ENCODE measurements at regions not wholly inside any gene's neighbourhood (a gene's known extent, or its start where the extent isn't known, plus 50 kb on each side); places are given as distances from the start of the nearest gene placed in this dataset.

DNA sequence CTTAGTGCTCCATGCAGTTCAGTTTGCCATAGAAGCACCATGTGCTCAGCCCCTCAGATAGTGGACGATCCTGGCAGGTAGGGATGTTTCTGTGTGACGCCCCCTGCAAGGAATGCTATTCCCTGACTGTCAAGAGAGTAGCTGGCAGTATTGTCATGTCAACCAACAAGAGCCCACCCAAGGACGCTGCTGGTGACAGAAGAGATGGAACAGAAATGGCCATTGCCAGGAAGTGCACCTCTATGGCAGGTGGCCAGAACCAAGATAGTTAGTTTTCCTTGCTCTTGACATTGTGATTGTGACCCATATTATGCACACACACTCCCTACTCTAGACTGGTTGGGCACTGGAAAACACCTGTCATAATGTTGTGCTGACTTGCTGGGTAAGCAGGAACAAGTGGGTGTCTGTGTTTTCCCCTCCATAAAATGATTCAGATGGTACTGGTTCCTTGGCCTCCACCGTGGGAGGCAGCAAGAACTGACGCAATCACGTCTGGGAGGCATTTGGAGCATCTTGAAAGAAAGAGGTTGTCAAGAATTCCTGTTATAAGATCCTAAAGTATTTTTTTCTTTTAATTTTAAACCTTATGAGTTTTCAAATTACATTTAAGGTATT, 507.9 kb downstream of the MID1IP1 start:
- ChIA-PET CTCF (ENCODE audit: partially characterized antibody) (interaction anchor here (1.6 kb wide), 1 partner anchor 27 kb away, joined by 5 read pairs; no protein-coding TSS in a partner anchor), POLR2A (ENCODE audit: partially characterized antibody) (interaction anchor here (1.1 to 1.6 kb wide), 4 partner anchors 9 to 507 kb away, joined by 3 to 4 read pairs (median 4); partner anchors contain the start of gene MID1IP1)
- H3K27ac ChIP-seq (ENCODE audit: low read depth, low read length), result peak overlapping the region; percentile 69
- H3K4me3 Mint-ChIP-seq, result peak overlapping the region in 7 of 8 donors; percentile 37 to 86 (median 62)
- H3K27me3 ChIP-seq (ENCODE audit: insufficient read depth, low read length), result no peaks in the 10 kb centered on the region
- peaks cover 28 to 62% (median 48%) of the 10 kb centered on the region in 4 donors for H3K4me1 Mint-ChIP-seq
- peaks cover 0 to 6% (median 1%) of the 10 kb centered on the region in 8 donors for H3K9me3 Mint-ChIP-seq
- H3K4me3 ChIP-seq (ENCODE audit: low read length in 2 of 2), result no peak overlapping the region
- H3K36me3 Mint-ChIP-seq, result peaks cover 0 to 3% of the 10 kb centered on the region in 2 donors
- peak; percentile 17 to 82 (median 36) for DNase-seq
- peak overlapping the region; percentile 91 to 99 (median 96) for H3K27ac Mint-ChIP-seq
- H3K27me3 Mint-ChIP-seq, result no peaks in the 10 kb centered on the region
- no peaks in the 10 kb centered on the region for H3K36me3 ChIP-seq (ENCODE audit: insufficient read depth, low read length)
- intact Hi-C loops (cut with micrococcal nuclease), result loop anchor here (5.0 kb wide), 1 partner anchor 47 kb away; no protein-coding TSS in a partner anchor
- H3K4me1 ChIP-seq (ENCODE audit: insufficient read depth, low read length), result peaks cover 54% of the 10 kb centered on the region
- no peaks in the 10 kb centered on the region for H3K9me3 ChIP-seq (ENCODE audit: control insufficient read depth in 1 of 2, low read length in 2 of 2)

DNA sequence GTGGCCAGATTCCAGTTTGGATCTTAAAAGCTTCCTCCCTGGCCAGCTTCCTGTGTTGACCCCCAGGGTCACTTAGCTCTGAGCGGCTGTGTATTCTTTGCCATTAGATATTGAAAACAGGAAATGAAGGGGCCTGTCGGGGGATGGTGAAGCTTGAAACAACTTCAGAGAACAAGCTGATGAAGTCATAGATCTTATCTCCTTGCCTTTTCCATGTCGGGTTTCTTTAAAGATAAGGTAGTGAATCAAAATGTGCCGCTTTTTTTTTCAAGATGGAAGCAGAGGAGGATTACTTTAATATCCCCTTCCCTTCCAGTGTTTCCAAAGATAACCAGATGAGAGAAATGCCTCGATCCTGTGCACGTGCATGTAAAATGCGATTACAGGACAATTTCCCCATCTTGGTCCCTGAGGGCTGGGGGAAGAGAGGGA, 508.5 kb downstream of the MID1IP1 start:
- intact Hi-C loops (cut with micrococcal nuclease), result loop anchor here (5.0 kb wide), 1 partner anchor 47 kb away; no protein-coding TSS in a partner anchor
- H3K4me3 Mint-ChIP-seq, result peak overlapping the region; percentile 37 to 86 (median 66)
- DNase-seq, result peak; percentile 61 to 84 (median 69)
- Histone ChIP-seq H3K4me3 (ENCODE audit: low read length in 2 of 2) (peak overlapping the region in 1 of 2 donors; percentile 1), H3K36me3 (ENCODE audit: insufficient read depth, low read length) (no peaks in the 10 kb centered on the region), H3K4me1 (ENCODE audit: insufficient read depth, low read length) (peaks cover 54% of the 10 kb centered on the region), H3K27me3 (ENCODE audit: insufficient read depth, low read length) (no peaks in the 10 kb centered on the region), H3K9me3 (ENCODE audit: control insufficient read depth in 1 of 2, low read length in 2 of 2) (no peaks in the 10 kb centered on the region), H3K27ac (ENCODE audit: low read depth, low read length) (peak overlapping the region; percentile 69)
- peak overlapping the region; percentile 91 to 99 (median 96) for H3K27ac Mint-ChIP-seq
- POLR2A ChIA-PET (ENCODE audit: partially characterized antibody), result interaction anchor here (1.1 to 2.0 kb wide), 5 partner anchors 10 to 508 kb away, joined by 3 to 10 read pairs (median 4); partner anchors contain the start of gene MID1IP1
- peaks cover 0 to 5% (median 0%) of the 10 kb centered on the region in 8 donors for H3K9me3 Mint-ChIP-seq
- no peaks in the 10 kb centered on the region for H3K27me3 Mint-ChIP-seq
- peaks cover 0 to 3% of the 10 kb centered on the region in 2 donors for H3K36me3 Mint-ChIP-seq
- CTCF ChIA-PET (ENCODE audit: partially characterized antibody), result interaction anchor here (1.0 to 1.6 kb wide), 2 partner anchors 17 to 26 kb away, joined by 4 to 5 read pairs; no protein-coding TSS in a partner anchor
- H3K4me1 Mint-ChIP-seq, result peaks cover 28 to 62% (median 48%) of the 10 kb centered on the region in 4 donors

DNA sequence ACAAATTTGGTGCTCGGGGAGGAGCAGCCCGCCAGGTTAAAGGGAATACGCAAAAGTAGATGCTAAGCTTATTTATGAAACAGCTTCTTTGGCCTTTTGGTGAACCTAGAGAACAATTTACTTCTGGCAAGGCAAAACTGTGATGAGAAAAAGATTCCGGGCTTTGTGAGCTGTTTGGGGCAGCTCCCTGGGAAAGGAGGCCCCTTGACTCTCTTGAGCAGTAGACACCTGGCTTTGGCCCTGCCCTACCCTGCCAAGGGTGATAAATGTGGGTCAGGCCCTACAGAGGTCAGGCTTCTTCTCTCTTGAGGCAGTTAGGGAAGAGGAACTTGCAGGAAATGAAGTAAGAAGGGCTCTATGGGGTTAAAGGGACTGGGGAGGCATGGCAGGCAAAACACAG, 509.6 kb downstream of the MID1IP1 start:
- no peak overlapping the region for H3K4me3 ChIP-seq (ENCODE audit: low read length in 2 of 2)
- H3K36me3 ChIP-seq (ENCODE audit: insufficient read depth, low read length), result no peaks in the 10 kb centered on the region
- intact Hi-C loops (cut with micrococcal nuclease), result no loop called here
- Mint-ChIP-seq H3K27ac (peak overlapping the region; percentile 91 to 99 (median 96)), H3K4me3 (peak overlapping the region in 6 of 8 donors; percentile 0 to 75 (median 30)), H3K36me3 (peaks cover 0 to 3% of the 10 kb centered on the region in 2 donors), H3K27me3 (no peaks in the 10 kb centered on the region), H3K4me1 (peaks cover 28 to 62% (median 48%) of the 10 kb centered on the region in 4 donors), H3K9me3 (peaks cover 0 to 4% (median 0%) of the 10 kb centered on the region in 8 donors)
- peak overlapping the region; percentile 69 for H3K27ac ChIP-seq (ENCODE audit: low read depth, low read length)
- ChIA-PET POLR2A (ENCODE audit: partially characterized antibody) (interaction anchor here (0.9 to 2.0 kb wide), 3 partner anchors 17 to 27 kb away, joined by 3 to 10 read pairs (median 3); no protein-coding TSS in a partner anchor), CTCF (ENCODE audit: partially characterized antibody) (interaction anchor here (0.7 to 1.0 kb wide), 2 partner anchors 11 to 16 kb away, joined by 3 to 4 read pairs; no protein-coding TSS in a partner anchor)
- H3K9me3 ChIP-seq (ENCODE audit: control insufficient read depth in 1 of 2, low read length in 2 of 2), result no peaks in the 10 kb centered on the region
- H3K27me3 ChIP-seq (ENCODE audit: insufficient read depth, low read length), result no peaks in the 10 kb centered on the region
- peaks cover 54% of the 10 kb centered on the region for H3K4me1 ChIP-seq (ENCODE audit: insufficient read depth, low read length)
- no peak for DNase-seq

DNA sequence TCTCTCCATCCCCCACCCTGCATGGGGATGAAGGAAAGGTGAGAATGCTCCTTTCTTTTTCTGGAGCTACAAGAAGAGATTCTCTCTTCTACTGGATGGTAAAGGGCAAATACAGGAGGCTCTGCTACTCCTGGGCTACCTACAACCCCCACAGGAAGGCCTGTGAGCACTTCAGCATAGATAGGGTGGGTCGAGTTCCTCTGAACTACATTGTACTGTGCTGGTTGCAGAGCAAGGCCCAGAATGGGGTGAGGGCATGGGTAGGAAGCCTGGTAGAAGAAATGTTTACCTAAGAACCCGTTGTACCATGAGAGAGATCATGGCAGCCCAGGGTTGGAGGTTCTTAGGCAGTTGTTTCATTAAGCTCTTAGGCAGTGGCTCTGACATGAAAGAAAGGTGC, 510.4 kb downstream of the MID1IP1 start:
- Mint-ChIP-seq H3K9me3 (peaks cover 0 to 6% (median 0%) of the 10 kb centered on the region in 8 donors), H3K4me3 (peak overlapping the region in 3 of 8 donors; percentile 12 to 75 (median 57)), H3K27ac (peak overlapping the region; percentile 91 to 99 (median 96)), H3K27me3 (no peaks in the 10 kb centered on the region), H3K36me3 (peaks cover 0 to 3% of the 10 kb centered on the region in 2 donors), H3K4me1 (peaks cover 28 to 62% (median 48%) of the 10 kb centered on the region in 4 donors)
- H3K27me3 ChIP-seq (ENCODE audit: insufficient read depth, low read length), result no peaks in the 10 kb centered on the region
- ChIA-PET CTCF (ENCODE audit: partially characterized antibody) (no interaction called here), POLR2A (ENCODE audit: partially characterized antibody) (interaction anchor here (0.7 to 2.0 kb wide), 4 partner anchors 10 to 26 kb away, joined by 3 to 10 read pairs (median 4); no protein-coding TSS in a partner anchor)
- peaks cover 54% of the 10 kb centered on the region for H3K4me1 ChIP-seq (ENCODE audit: insufficient read depth, low read length)
- H3K9me3 ChIP-seq (ENCODE audit: control insufficient read depth in 1 of 2, low read length in 2 of 2), result no peaks in the 10 kb centered on the region
- no peak overlapping the region for H3K4me3 ChIP-seq (ENCODE audit: low read length in 2 of 2)
- H3K27ac ChIP-seq (ENCODE audit: low read depth, low read length), result peak overlapping the region; percentile 69
- peak in 1 of 5 donors; percentile 19 for DNase-seq
- no peaks in the 10 kb centered on the region for H3K36me3 ChIP-seq (ENCODE audit: insufficient read depth, low read length)
- intact Hi-C loops (cut with micrococcal nuclease), result no loop called here

DNA sequence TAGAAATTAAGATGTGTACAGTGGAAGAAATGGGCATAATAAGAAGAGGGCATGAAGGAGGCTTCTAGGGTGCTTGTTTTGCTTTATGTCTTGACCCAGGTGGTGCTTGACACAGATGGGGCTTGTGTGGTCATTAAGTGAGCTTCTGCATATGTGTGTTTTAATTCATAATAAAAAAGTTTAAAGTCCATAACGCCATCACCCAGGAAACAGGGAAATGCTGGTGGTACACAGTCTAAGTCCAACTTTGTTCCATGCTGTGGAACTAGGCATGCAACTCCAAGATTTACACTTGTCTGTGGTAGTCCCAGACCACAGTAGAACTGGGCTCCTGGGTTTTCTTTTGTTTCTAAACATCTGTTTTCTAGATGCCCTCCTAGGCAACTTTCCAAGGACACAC, 511.9 kb downstream of the MID1IP1 start:
- Mint-ChIP-seq H3K36me3 (peaks cover 0 to 3% of the 10 kb centered on the region in 2 donors), H3K27me3 (no peaks in the 10 kb centered on the region), H3K27ac (no peak overlapping the region), H3K9me3 (peaks cover 0 to 3% (median 0%) of the 10 kb centered on the region in 8 donors), H3K4me1 (peaks cover 27 to 61% (median 46%) of the 10 kb centered on the region in 4 donors), H3K4me3 (no peak overlapping the region)
- Histone ChIP-seq H3K27ac (ENCODE audit: low read depth, low read length) (no peak overlapping the region), H3K9me3 (ENCODE audit: control insufficient read depth in 1 of 2, low read length in 2 of 2) (no peaks in the 10 kb centered on the region), H3K27me3 (ENCODE audit: insufficient read depth, low read length) (no peaks in the 10 kb centered on the region), H3K36me3 (ENCODE audit: insufficient read depth, low read length) (no peaks in the 10 kb centered on the region), H3K4me3 (ENCODE audit: low read length in 2 of 2) (no peak overlapping the region), H3K4me1 (ENCODE audit: insufficient read depth, low read length) (peaks cover 58% of the 10 kb centered on the region)
- POLR2A ChIA-PET (ENCODE audit: partially characterized antibody), result no interaction called here
- CTCF ChIA-PET (ENCODE audit: partially characterized antibody), result no interaction called here
- no peak for DNase-seq
- intact Hi-C loops (cut with micrococcal nuclease), result no loop called here

DNA sequence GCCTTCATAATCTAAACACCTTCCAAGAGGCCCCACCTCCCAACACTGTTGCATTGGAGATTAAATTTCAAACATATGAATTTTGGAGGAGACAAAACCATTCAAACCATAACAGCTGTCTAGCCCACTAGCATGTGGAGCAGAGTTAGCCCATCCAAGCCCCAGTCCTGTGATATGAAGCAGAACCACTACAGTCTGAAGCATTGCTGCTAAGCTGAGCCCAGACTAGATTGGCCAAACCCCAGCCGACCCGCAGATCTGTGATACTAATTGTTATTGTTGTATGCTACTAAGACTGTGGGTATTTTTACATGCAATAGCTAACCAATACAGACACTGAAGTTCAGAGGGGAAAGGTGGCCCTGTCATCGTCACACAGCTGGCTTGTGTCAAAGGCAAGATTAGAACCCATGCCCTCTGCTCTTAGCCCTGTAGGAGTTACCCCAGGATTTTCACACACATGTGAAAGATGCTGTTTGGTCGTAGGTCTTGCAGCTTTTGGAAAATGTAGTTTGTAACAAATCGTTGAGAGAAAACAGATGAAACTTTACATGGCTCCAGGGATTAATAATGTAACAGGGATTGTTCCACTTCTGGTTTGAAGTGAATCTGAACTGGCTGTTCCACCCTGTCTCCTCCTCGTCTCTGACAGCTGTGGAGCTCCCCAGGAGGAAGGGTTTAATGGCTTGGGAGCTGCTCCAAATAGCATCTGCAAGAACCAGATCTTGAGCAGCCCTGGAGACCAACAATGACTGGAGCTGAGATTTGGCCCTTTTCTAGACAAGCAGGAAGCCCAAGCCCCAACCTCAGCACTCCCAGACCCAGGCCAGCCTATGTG, 517.5 kb downstream of the MID1IP1 start:
- H3K36me3 ChIP-seq (ENCODE audit: insufficient read depth, low read length), result no peaks in the 10 kb centered on the region
- peaks cover 24% of the 10 kb centered on the region for H3K4me1 ChIP-seq (ENCODE audit: insufficient read depth, low read length)
- Mint-ChIP-seq H3K4me3 (no peak overlapping the region), H3K27ac (peak overlapping the region in 1 of 7 donors; percentile 7), H3K36me3 (no peaks in the 10 kb centered on the region), H3K4me1 (peaks cover 5 to 27% (median 16%) of the 10 kb centered on the region in 4 donors), H3K9me3 (peaks cover 0 to 6% (median 0%) of the 10 kb centered on the region in 8 donors), H3K27me3 (no peaks in the 10 kb centered on the region)
- no peaks in the 10 kb centered on the region for H3K9me3 ChIP-seq (ENCODE audit: control insufficient read depth in 1 of 2, low read length in 2 of 2)
- POLR2A ChIA-PET (ENCODE audit: partially characterized antibody), result interaction anchor here (1.2 kb wide), 1 partner anchor 9 kb away, joined by 6 read pairs; no protein-coding TSS in a partner anchor
- H3K27me3 ChIP-seq (ENCODE audit: insufficient read depth, low read length), result no peaks in the 10 kb centered on the region
- H3K4me3 ChIP-seq (ENCODE audit: low read length in 2 of 2), result no peak overlapping the region
- intact Hi-C loops (cut with micrococcal nuclease), result no loop called here
- H3K27ac ChIP-seq (ENCODE audit: low read depth, low read length), result no peak overlapping the region
- no peak for DNase-seq
- CTCF ChIA-PET (ENCODE audit: partially characterized antibody), result interaction anchor here (0.7 kb wide), 1 partner anchor 9 kb away, joined by 3 read pairs; no protein-coding TSS in a partner anchor

Measured in CD4-positive, alpha-beta memory T cell (primary cell).